8988T (cell line): ENCODE measurements at regions not wholly inside any gene's neighbourhood (a gene's known extent, or its start where the extent isn't known, plus 50 kb on each side); places are given as distances from the start of the nearest gene placed in this dataset.

Source experiments
- DNase-seq: peaks from one replicate; pipeline ENCODE4 v3.0.0; 2011

GRCh38 chr1:229069176-229069575, 201.7 kb upstream of the RAB4A start:
- DNase-seq, result no peak

DNA sequence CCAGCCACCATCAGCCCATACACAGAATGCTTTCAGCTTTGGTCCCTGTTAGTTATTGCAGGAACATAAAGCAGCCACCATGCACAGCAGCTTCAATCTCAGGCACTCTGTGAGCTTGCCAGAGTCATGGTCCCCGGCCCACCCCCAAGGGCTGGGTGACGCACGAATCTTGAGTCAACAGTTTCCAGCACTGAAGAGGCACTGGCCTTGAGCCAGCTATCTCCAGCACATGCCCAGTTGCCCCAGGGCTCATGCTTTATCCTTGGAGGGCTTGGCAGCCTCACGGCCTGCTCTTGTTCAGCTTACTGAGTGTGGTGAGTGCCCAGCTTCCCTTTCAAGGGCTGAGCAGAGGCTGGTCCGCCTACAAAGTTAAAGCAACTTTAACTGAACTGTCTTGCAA, 200.7 kb upstream of the RAB4A start:
- no peak for DNase-seq

GRCh38 chr1:229073251-229073650, 197.7 kb upstream of the RAB4A start:
- no peak for DNase-seq

GRCh38 chr1:229075217-229075616, 195.7 kb upstream of the RAB4A start:
- no peak for DNase-seq

DNA sequence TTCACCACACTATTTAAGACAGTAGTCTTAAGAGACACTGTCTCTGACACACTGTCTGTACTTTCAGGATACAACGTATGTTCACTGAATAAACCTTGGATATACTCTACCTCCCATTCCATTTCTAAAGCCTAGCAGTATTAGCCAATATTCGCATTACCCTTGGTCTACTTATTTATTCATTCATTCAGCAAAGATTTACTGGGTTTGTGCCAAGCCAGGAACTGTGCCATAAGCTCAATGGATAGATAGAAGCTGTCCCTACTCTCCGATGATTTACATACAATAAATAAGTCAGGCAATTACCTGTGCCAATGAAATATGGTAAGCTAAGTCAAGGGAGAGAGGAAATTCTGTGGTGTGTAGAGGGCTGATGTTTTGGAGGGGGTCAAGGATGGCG, 195.2 kb upstream of the RAB4A start:
- DNase-seq, result no peak

DNA sequence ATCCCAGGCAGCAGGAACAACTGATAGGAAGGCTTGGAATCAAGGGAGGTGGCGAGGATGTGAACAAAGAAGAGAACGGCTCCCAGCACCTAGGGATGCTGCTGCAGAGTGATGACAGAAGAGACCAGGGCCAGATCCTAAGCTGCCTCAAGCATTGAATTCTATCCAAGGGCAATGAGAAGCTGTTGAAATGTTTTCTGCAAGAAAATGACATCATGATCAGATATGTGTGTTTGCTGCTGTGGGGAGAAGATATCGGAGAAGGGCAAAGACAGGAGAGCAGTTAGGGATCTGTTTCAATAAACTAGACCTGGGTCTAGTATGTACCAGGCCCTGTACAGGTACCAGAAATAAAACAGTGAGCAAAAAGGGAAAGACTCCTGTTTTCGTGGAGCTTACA, 194.7 kb upstream of the RAB4A start:
- DNase-seq, result no peak

DNA sequence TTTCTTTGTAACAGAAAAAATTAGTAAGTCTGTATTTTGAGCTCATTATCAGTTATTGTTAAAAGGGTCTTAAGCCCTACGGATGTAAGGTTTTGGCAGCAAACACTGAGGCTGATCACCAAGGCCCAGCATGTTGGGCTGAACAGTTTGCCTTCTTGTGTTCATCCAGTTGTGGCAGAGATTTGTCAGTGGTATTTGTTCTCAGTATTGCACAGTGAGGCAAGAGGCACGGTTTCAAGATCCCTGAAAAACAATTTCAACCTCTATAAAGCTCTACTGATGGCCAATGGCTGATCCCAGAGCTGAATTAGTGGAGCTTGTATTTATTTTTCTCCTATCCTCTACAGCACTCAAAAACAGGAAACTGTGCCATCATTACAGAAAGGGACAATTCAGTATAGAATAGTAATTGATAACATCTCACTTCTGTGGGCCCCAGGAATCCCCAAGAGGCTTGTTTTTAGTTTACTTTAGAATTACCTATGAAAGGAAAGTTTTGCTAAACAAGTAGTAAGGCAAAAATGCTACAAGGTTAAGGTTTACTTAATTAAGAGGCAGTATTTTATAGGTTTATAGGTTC, 191.8 kb upstream of the RAB4A start:
- DNase-seq, result no peak

GRCh38 chr1:229080361-229080760, 190.6 kb upstream of the RAB4A start:
- no peak for DNase-seq

- DNase-seq, result no peak
Measured at GRCh38 chr1:229085291-229085690, 185.6 kb upstream of the RAB4A start.

DNA sequence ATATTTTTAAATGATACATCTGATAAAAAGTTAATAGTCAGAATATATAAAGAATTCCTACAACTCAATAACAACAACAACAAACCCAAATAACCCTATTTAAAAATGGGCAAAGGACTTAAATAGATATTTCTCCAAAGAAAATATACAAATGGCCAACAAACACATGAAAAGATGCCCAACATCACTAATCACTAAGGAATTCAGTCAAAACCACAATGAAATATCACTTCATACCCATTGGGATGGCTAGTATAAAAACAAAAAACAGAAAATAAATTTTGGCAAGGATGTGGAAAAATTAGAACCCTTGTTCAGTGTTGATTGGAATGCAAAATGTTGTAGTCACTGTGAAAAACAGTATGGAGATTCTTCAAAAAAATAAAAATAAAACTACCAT, 184.8 kb upstream of the RAB4A start:
- no peak for DNase-seq

- DNase-seq, result no peak
Measured at GRCh38 chr1:229086686-229087085, 184.2 kb upstream of the RAB4A start.

GRCh38 chr1:229087339-229087738, 183.6 kb upstream of the RAB4A start:
- no peak for DNase-seq

DNA sequence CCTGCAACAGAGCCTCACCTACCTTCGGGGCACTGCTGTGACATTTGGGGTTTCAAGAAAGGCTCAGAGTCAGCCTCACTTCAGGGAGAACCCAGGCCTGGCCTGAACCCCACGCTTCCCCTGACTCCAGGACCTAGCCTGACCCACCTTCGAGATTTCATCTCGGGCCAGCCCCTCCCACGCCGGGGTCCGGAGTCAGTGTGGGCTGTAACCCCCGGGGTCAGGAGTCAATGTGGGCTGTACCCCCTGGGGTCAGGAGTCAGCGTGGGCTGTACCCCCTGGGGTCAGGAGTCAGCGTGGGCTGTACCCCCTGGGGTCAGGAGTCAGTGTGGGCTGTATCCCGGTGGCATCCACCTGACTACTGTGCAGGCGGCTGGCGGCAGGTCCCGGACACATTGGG, 183.0 kb upstream of the RAB4A start:
- no peak for DNase-seq

- no peak for DNase-seq
Measured at GRCh38 chr1:229088711-229089110, 182.2 kb upstream of the RAB4A start.

GRCh38 chr1:229089586-229090208, 181.2 kb upstream of the RAB4A start:
- no peak for DNase-seq

- DNase-seq, result no peak
Measured at GRCh38 chr1:229091721-229092136, 179.2 kb upstream of the RAB4A start.

- DNase-seq, result no peak
Measured at GRCh38 chr1:229092377-229093237, 178.3 kb upstream of the RAB4A start.

DNA sequence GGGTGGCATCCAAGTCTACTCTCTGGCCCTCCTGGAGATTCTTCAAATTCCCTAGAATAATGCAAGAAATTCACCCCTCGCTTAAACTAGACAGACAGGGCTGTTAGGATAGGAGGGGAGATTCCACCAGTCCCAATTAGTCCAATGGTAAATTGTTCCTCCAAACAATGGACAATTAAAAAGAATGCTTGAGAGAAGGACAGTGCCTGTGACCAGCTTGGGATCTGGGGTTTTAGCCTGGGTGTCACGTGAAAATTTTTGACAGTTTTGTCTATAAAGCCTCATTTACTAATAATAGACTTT, 177.7 kb upstream of the RAB4A start:
- no peak for DNase-seq

GRCh38 chr1:229093609-229094336, 177.1 kb upstream of the RAB4A start:
- DNase-seq, result no peak

DNA sequence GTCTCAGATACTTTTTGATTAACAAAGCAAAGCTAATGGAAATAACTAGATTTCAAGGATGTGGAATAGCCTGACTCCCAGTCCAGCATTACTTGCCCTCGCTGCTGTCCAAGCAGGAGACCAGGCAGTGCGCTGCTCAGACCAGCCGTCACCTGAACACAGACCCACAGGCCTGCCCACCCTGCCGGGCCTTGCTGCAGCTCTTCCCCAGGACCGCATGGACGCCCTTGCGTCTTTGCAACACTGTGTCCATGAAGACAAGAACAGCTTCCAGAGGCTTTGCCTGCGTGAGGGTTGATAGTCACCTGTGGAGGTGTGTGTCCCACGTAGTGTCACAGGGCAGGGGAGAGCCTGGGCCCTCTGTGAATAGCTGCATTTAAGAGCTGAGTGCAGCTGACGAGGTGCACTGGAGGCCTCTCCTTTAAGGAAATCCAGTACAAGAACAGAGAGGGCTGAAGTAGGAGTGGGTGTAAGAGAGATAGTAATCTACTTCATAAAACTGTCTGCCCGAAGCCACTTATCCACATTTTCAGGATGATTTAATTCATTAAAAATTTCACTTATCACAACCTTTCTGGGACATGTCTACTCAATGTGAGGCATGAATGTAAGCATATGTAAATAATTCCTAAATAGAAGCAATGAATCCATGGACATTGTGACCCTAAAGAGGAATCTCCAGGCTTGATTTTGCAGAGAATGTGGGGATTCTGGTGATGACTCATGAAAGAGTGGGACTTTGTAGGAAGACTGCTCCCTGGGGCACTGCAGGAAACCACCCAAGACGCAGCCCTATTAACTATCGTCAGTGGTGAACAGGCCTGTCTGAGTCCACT, 176.2 kb upstream of the RAB4A start:
- DNase-seq, result no peak

DNA sequence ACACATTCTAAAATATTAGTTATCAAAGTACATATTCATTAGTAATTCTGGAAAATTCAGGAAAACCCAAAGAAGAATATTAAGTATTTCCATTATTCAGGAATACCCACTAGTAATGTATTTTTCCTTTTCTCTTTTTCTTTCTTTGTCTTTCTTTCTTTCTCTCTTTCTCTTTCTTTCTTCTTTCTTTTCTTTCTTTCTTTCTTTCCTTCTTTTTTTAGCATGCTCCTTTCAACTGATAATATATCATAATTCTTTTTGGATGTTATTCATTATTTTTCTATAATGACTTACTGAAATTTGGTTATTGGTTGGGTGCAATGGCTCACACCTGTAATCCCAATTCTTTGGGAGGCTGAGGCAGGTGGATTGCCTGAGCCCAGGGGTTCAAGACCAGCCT, 175.6 kb upstream of the RAB4A start:
- no peak for DNase-seq

GRCh38 chr1:229097356-229097755, 173.6 kb upstream of the RAB4A start:
- no peak for DNase-seq

GRCh38 chr1:229098361-229098760, 172.6 kb upstream of the RAB4A start:
- no peak for DNase-seq
